ENCODE measurements at regions not wholly inside any gene's neighbourhood (a gene's known extent, or its start where the extent isn't known, plus 50 kb on each side); places are given as distances from the start of the nearest gene placed in this dataset.

GRCh38 chr1:29457496-29458368 is 221.4 kb downstream of the PTPRU start:
- H3K36me3 ChIP-seq (replicated peaks in 1 of 2; ENCODE audit: control insufficient read depth in 1 of 2, insufficient read depth in 2 of 2, low read length in 2 of 2) = no peaks in the 10 kb centered on the region
- no peaks in the 10 kb centered on the region for H4K20me1 ChIP-seq (ENCODE audit: insufficient read depth, low read length)
- H3K4me1 ChIP-seq (ENCODE audit: insufficient read depth, low read length) = peaks cover 11% of the 10 kb centered on the region
- no peak overlapping the region for H3K4me3 ChIP-seq (replicated peaks in 1 of 3; ENCODE audit: insufficient read depth in 1 of 3, low read depth in 2 of 3, low read length in 3 of 3)
- in situ Hi-C loops (cut with HindIII; ENCODE audit: extremely low pct_ligation_motif_present, low pct_unique_long_range_greater_than_20kb) = loop anchor here (10.0 kb wide), 1 partner anchor 223 kb away; the partner anchor contains the start of genes MECR and PTPRU
- H3K27me3 ChIP-seq (ENCODE audit: control insufficient read depth in 1 of 2, insufficient read depth in 2 of 2, low read length in 2 of 2) = no peaks in the 10 kb centered on the region
- no peak overlapping the region for H3K9ac ChIP-seq (ENCODE audit: insufficient read depth, low read depth, low read length)
- DNase-seq (ENCODE audit: low spot score) = no peak
- H3K79me2 ChIP-seq (ENCODE audit: insufficient read depth, low read length) = no peaks in the 10 kb centered on the region
- H3K4me2 ChIP-seq (ENCODE audit: low read depth, low read length) = no peak overlapping the region
- H2AFZ ChIP-seq (ENCODE audit: low read length) = no peak overlapping the region
- no TSS peak for BruUV-seq (replicated peaks)
- CTCF ChIA-PET (ENCODE audit: low intra/inter-chr PET ratio, low total read pairs) = no interaction called here
- no peak for ATAC-seq
- TF ChIP-seq SRSF1 (optimal IDR thresholded peaks at IDR 0.05; ENCODE audit: low read depth, low read length) (no peak), ZNF296 (CRISPR knock-in tag; conservative IDR thresholded peaks at IDR 0.05) (no peak), ZSCAN5A (CRISPR knock-in tag; IDR thresholded peaks at IDR 0.05; ENCODE audit: borderline replicate concordance) (no peak), ZNF496 (CRISPR knock-in tag; IDR thresholded peaks at IDR 0.05; ENCODE audit: insufficient replicate concordance) (no peak), FOXJ3 (CRISPR knock-in tag; IDR thresholded peaks at IDR 0.05; ENCODE audit: borderline replicate concordance) (no peak), PBX2 (CRISPR knock-in tag; IDR thresholded peaks at IDR 0.05) (no peak), ZNF331 (CRISPR knock-in tag; IDR thresholded peaks at IDR 0.05) (no peak), ZNF777 (CRISPR knock-in tag; IDR thresholded peaks at IDR 0.05) (no peak), ZNF709 (CRISPR knock-in tag; IDR thresholded peaks at IDR 0.05) (no peak), MNT (IDR thresholded peaks at IDR 0.05) (no peak), ARNTL (CRISPR knock-in tag; IDR thresholded peaks at IDR 0.05) (no peak), HDAC1 (CRISPR knock-in tag; IDR thresholded peaks at IDR 0.05) (no peak), GATA4 (IDR thresholded peaks at IDR 0.05; ENCODE audit: borderline replicate concordance, low read depth) (no peak), NFKB2 (CRISPR knock-in tag; IDR thresholded peaks at IDR 0.05; ENCODE audit: borderline replicate concordance) (no peak), POLR2AphosphoS2 (IDR thresholded peaks at IDR 0.05; ENCODE audit: low read depth, low read length) (no peak)
- intact Hi-C loops (cut with micrococcal nuclease; ENCODE audit: unreplicated experiment) = no loop called here
- FAIRE-seq = no peak
- no peak overlapping the region for H3K27ac ChIP-seq (ENCODE audit: extremely low read length, insufficient read depth, low read length)
- 49% methylated on average over 8 of the region's 8 CpGs for WGBS (ENCODE audit: low lambda C conversion rate)
- POLR2A ChIA-PET = no interaction called here
- H3K9me3 ChIP-seq (ENCODE audit: low read length) = no peaks in the 10 kb centered on the region
